Activated T-cell treated with anti-CD3 and anti-CD28 coated beads for 4 hours (primary cell): ENCODE measurements at regions not wholly inside any gene's neighbourhood (a gene's known extent, or its start where the extent isn't known, plus 50 kb on each side); places are given as distances from the start of the nearest gene placed in this dataset.
"Not testable (repeated sequence)": the region's sequence is repeated elsewhere in the genome, so short reads cannot be mapped to it uniquely, and the experiment has no call there.

Source experiments
- DNase-seq: peaks from one replicate; pipeline ENCODE4 v3.0.0-alpha.2; 2020

- DNase-seq: no peak
Observed at GRCh38 chr4:105059337-105059736, 87.3 kb upstream of the TET2 start.

GRCh38 chr4:105060628-105061027 lies 86.0 kb upstream of the TET2 start:
- no peak for DNase-seq

- DNase-seq: peak; percentile 24
Observed at GRCh38 chr4:105061136-105061696, 85.5 kb upstream of the TET2 start.

- DNase-seq: no peak
Observed at GRCh38 chr4:105061731-105062130, 84.9 kb upstream of the TET2 start.

GRCh38 chr4:105066401-105066800 lies 80.3 kb upstream of the TET2 start:
- DNase-seq: no peak

DNA sequence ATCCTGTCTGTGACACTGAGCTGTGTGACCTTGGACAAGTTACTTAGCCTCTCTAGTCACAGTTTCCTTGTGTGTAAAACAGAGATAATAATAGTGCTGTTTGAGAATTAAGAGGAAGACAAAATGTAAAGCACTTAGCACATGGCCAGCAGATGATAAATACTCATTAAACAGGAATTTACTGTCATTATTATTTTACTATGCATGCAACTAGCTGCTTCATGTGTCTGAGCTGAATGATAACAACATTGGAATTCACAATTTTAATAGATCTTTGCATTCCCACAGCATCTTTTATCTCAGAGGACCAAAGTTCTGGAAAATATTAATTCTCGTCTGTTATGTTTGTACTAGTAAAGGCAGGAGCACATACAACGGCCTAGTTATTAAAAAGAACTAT lies 79.2 kb upstream of the TET2 start:
- DNase-seq: no peak

DNA sequence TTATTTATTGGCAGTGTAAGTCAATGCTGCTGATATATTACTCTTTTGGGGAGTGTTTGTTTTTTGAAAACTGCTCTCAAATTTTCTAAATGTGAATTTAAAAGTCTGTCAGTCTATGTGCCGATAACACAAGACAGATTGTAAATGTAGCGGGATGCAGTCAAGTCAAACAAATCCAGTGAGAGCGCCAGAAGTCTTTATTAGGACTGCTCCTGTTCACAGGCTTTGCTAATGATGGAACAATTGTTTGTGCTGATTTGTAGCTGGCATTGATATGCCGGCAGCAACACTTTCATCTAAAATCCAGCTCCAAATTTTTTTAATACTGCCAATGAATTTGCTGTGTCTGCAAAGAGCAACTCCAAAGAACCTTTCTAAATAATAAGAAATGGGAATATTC lies 78.7 kb upstream of the TET2 start:
- DNase-seq: no peak

- no peak for DNase-seq
Observed at GRCh38 chr4:105068516-105068915, 78.2 kb upstream of the TET2 start.

DNA sequence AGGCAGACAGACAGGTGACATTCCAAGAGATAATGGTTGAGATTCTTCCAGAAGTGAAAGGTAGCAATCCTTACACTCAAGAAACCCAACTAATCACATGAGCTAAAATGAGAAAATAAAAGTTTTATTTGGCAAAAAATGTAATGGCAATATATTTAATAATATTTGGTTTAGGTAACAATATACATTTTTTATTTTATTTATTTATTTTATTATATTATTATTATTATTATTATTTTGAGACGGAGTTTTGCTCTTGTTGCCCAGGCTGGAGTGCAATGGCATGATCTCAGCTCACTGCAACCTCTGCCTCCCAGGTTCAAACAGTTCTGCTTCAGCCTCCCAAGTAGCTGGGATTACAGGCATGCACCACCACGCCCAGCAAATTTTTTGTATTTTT lies 74.6 kb upstream of the TET2 start:
- not testable (repeated sequence) for DNase-seq

GRCh38 chr4:105074097-105074496 lies 72.6 kb upstream of the TET2 start:
- no peak for DNase-seq

- no peak for DNase-seq
Observed at GRCh38 chr4:105075045-105075444, 71.6 kb upstream of the TET2 start.

GRCh38 chr4:105088110-105088879 lies 58.4 kb upstream of the TET2 start:
- no peak for DNase-seq

GRCh38 chr4:105092356-105092755 lies 54.3 kb upstream of the TET2 start:
- DNase-seq: no peak

DNA sequence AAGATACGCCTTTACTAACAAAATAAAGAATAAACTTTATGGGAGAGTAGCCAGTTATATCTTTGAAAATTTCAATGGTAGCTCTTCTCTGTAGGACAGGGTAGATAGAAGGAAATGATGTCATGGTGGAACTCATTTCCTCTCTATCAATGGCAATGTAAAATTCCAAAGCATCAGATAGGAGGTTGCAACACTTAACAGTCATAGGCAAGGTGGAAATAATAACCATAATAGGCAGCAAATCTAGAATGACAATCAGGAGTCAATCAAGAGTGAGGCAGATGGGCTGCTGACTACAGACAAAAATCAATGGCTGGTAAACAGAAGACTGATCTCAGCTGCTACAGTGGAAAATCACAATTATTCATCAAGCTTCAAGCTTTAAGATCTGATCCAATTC lies 53.9 kb upstream of the TET2 start:
- DNase-seq: no peak

GRCh38 chr4:105093975-105094374 lies 52.7 kb upstream of the TET2 start:
- no peak for DNase-seq
